K562 (cell line): ENCODE measurements at regions not wholly inside any gene's neighbourhood (a gene's known extent, or its start where the extent isn't known, plus 50 kb on each side); places are given as distances from the start of the nearest gene placed in this dataset.

Experiments used
- ATAC-seq: fragments of 200-7000 bp; cut with Tn5 transposase; 3 replicates; pipeline ENCODE4 v1.9.1; 2020; ENCODE audit warnings: moderate library complexity
- BruUV-seq: library from RNA; stranded (reverse); fragments of 400-500 nt; replicated peaks from 2 replicates; lab custom pipeline; 2021; lab: Mats Ljungman, UMichigan
- CTCF ChIA-PET: fragments of 300-600 bp; formaldehyde crosslinking; extraction: SDS; loops from one replicate; lab custom pipeline; 2021; ENCODE audit warnings: low intra/inter-chr PET ratio; lab: Yijun Ruan, JAX
- POLR2A ChIA-PET: fragments of 300-600, 350-650 bp; sonication (Branson Sonifier 250); formaldehyde crosslinking; extraction: SDS; loops from one replicate; lab custom pipeline; 2021; ENCODE audit warnings: antibody characterized with exemption, inconsistent platforms; lab: Yijun Ruan, JAX
- DNase-seq, 4 experiments: peaks; one replicate each; pipeline versions ENCODE4 v3.0.0 to v3.0.0-alpha.2; 2011 to 2018; ENCODE audit warnings: low spot score in 3 of 4, mixed read lengths in 3 of 4; ENCODE audit errors: extremely low read depth in 1 of 4
- FAIRE-seq: peaks from 2 replicates; lab custom pipeline; 2011; peaks lifted over from hg19 to GRCh38; lab: Jason Lieb, UNC
- H2AFZ ChIP-seq: 2 replicates; pipeline ENCODE4 v1.6.0; 2011; ENCODE audit warnings: low read depth, low read length, control low read depth, inconsistent platforms
- H3K27ac ChIP-seq: fragments of 200-600 bp; 3 replicates; pipeline ENCODE4 v1.8.0; 2011; ENCODE audit warnings: low read depth, mild to moderate bottlenecking, control low read depth, inconsistent platforms, low read length, moderate library complexity, mixed read lengths; ENCODE audit errors: extremely low read depth
- H3K27me3 ChIP-seq, 2 experiments: fragments of 300-600 bp in 1 of 2; 2 replicates in 1 of 2; 3 replicates in 1 of 2; pipeline versions ENCODE4 v1.6.0 to v1.8.0; 2011; ENCODE audit warnings: inconsistent platforms in 2 of 2, low read length in 2 of 2, mild to moderate bottlenecking in 1 of 2, mixed read lengths in 1 of 2, moderate library complexity in 1 of 2; ENCODE audit not compliant: control insufficient read depth in 2 of 2, insufficient read depth in 2 of 2
- H3K36me3 ChIP-seq: fragments of 300-600 bp; 3 replicates; pipeline ENCODE4 v1.8.0; 2011; ENCODE audit warnings: mild to moderate bottlenecking, low read length, inconsistent platforms; ENCODE audit not compliant: control insufficient read depth, insufficient read depth
- H3K4me1 ChIP-seq, 2 experiments: fragments of 200-600 bp in 1 of 2; replicated peaks in 1 of 2; 2 replicates in 1 of 2; 3 replicates in 1 of 2; pipeline versions ENCODE4 v1.5.1 to v1.8.0; 2011; ENCODE audit warnings: inconsistent platforms in 2 of 2, low read length in 2 of 2, mild to moderate bottlenecking in 1 of 2, mixed read lengths in 1 of 2, moderate library complexity in 1 of 2; ENCODE audit not compliant: control insufficient read depth in 2 of 2, insufficient read depth in 2 of 2
- H3K4me2 ChIP-seq: 2 replicates; pipeline ENCODE4 v1.6.1; 2011; ENCODE audit warnings: low read length, control low read depth, inconsistent platforms, mixed read lengths; ENCODE audit not compliant: insufficient read depth
- H3K4me3 ChIP-seq: fragments of 200-600 bp; sonication (generic), shearing (Covaris generic); 2 replicates; pipeline ENCODE4 v1.5.1; 2016; ENCODE audit warnings: control low read depth, inconsistent platforms
- H3K79me2 ChIP-seq: fragments of 200-600 bp; 3 replicates; pipeline ENCODE4 v1.8.0; 2011; ENCODE audit warnings: low read length, inconsistent platforms; ENCODE audit not compliant: control insufficient read depth, insufficient read depth
- H3K9ac ChIP-seq, 2 experiments: 2 replicates each; pipeline versions ENCODE4 v1.6.0 to v1.6.1; 2011; ENCODE audit warnings: low read depth in 2 of 2, low read length in 2 of 2, control low read depth in 1 of 2, inconsistent platforms in 1 of 2, mild to moderate bottlenecking in 1 of 2, mixed read lengths in 1 of 2; ENCODE audit not compliant: insufficient read depth in 1 of 2
- H3K9me1 ChIP-seq: one replicate; pipeline ENCODE4 v1.6.0; 2011; ENCODE audit warnings: inconsistent platforms, mild to moderate bottlenecking, low read length, moderate library complexity; ENCODE audit not compliant: control insufficient read depth, insufficient read depth
- H3K9me3 ChIP-seq: replicated peaks from 2 replicates; pipeline ENCODE4 v1.5.1; 2011; ENCODE audit warnings: low read depth, low read length, inconsistent platforms; ENCODE audit not compliant: control insufficient read depth, insufficient read depth
- H4K20me1 ChIP-seq: replicated peaks from 2 replicates; pipeline ENCODE4 v1.6.1; 2011; ENCODE audit warnings: low read length, inconsistent platforms, mixed read lengths; ENCODE audit not compliant: control insufficient read depth, insufficient read depth
- HIVEP1 ChIP-seq: fragments of 250-450 bp; sonication (Bioruptor Pico); IDR thresholded peaks from 2 replicates; pipeline ENCODE4 v1.4.0; 2020; ENCODE audit warnings: mild to moderate bottlenecking
- NFE2 ChIP-seq: IDR thresholded peaks from 2 replicates; pipeline ENCODE4 v1.6.1; 2014; ENCODE audit warnings: antibody characterized with exemption, low read depth
- XRCC4 ChIP-seq: IDR thresholded peaks from one replicate; pipeline ENCODE4 v1.6.1; 2011; ENCODE audit not compliant: insufficient read depth, insufficient read length; ENCODE audit errors: extremely low read depth
- WGBS: fragments of 100-300 bp; shearing (Covaris generic); methylation state at CpG from one replicate; pipeline ENCODE4 v1.1.6; 2016; ENCODE audit warnings: low coverage, mixed read lengths; ENCODE audit not compliant: insufficient coverage; ENCODE audit errors: missing lambda C conversion rate; 5-methylcytosine and 5-hydroxymethylcytosine counted together
- in situ Hi-C: fragments of 300-500 bp; cut with MboI; formaldehyde crosslinking; loops from 4 replicates; pipeline ENCODE4 v1.15.0; 2018; ENCODE audit warnings: inconsistent platforms, mixed read lengths
- intact Hi-C: fragments of 100-400 bp; cut with micrococcal nuclease; formaldehyde crosslinking; loops from 2 replicates; pipeline ENCODE4 v1.14.2; 2022

DNA sequence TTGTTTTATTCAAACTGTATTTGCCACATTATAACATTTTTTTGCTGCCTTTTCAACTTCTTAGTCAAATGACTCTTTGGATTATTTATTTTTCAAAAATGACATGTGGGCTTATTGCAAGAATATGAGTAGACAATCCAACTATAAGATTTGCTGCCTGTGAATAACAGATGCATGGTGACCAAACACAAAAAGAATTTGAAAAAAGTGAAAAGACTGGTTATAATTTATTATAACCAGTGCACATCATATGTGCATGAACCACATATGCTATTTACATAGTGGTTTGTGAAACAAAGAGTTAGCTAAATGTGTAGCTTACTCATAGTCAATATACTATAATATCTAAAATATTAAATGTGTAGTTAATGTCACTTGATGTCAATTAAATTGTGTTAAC is 2086.8 kb downstream of the ARAP2 start:
- FAIRE-seq: no peak
- H2AFZ ChIP-seq: no peak overlapping the region
- H3K79me2 ChIP-seq: no peaks in the 10 kb centered on the region
- no peak for ATAC-seq
- 0 out of 2 replicates have a peak, but pooled peaks cover 1% of the 10 kb centered on the region for H3K9me3 ChIP-seq
- no peaks in the 10 kb centered on the region for H4K20me1 ChIP-seq
- H3K27ac ChIP-seq: no peak overlapping the region
- H3K4me1 ChIP-seq: no peaks in the 10 kb centered on the region
- no peak overlapping the region for H3K4me3 ChIP-seq
- no peak for DNase-seq
- no TSS peak for BruUV-seq
- H3K27me3 ChIP-seq: no peaks in the 10 kb centered on the region
- TF ChIP-seq HIVEP1 (CRISPR knock-in tag): no peak
- H3K4me2 ChIP-seq: no peak overlapping the region
- H3K9ac ChIP-seq: no peak overlapping the region
- ChIA-PET CTCF (no interaction called here), POLR2A (no interaction called here)
- no peaks in the 10 kb centered on the region for H3K36me3 ChIP-seq
- intact Hi-C loops: no loop called here
- in situ Hi-C loops: no loop called here
- H3K9me1 ChIP-seq: no peaks in the 10 kb centered on the region

DNA sequence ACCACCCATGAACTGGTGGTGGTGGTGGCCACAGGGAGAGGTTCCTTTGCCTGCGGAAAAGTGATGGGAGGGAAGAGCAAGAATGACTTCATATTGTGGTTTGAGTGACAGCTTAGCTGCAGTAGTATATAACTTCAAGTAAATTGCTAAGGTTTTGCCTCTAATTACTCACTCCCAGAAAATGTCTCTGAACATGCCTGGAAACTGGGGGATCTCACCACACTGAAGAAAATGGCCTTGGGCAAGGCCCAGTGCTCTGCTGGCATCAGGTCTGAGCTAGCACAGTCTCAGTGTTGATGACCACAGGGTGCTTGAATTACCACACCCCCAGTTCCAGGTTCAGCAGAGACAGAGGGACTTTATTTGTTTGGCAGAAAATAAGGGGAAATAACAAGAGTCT is 2085.4 kb downstream of the ARAP2 start:
- Histone ChIP-seq H3K4me1 (no peaks in the 10 kb centered on the region), H4K20me1 (no peaks in the 10 kb centered on the region), H3K9me3 (0 out of 2 replicates have a peak, but pooled peaks cover 1% of the 10 kb centered on the region), H3K36me3 (no peaks in the 10 kb centered on the region), H3K79me2 (no peaks in the 10 kb centered on the region), H3K9ac (no peak overlapping the region), H3K27ac (no peak overlapping the region), H3K4me2 (no peak overlapping the region), H2AFZ (no peak overlapping the region), H3K9me1 (no peaks in the 10 kb centered on the region), H3K27me3 (no peaks in the 10 kb centered on the region), H3K4me3 (no peak overlapping the region)
- intact Hi-C loops (no loop called here), in situ Hi-C loops (no loop called here)
- ChIA-PET POLR2A (no interaction called here), CTCF (no interaction called here)
- TF ChIP-seq XRCC4: no peak
- TF ChIP-seq NFE2: no peak
- DNase-seq (no peak), ATAC-seq (no peak), FAIRE-seq (no peak)
- no TSS peak for BruUV-seq
- 17% methylated on average over 1 of the region's 1 CpG for WGBS
